ENCODE measurements at regions not wholly inside any gene's neighbourhood (a gene's known extent, or its start where the extent isn't known, plus 50 kb on each side); places are given as distances from the start of the nearest gene placed in this dataset.

DNA sequence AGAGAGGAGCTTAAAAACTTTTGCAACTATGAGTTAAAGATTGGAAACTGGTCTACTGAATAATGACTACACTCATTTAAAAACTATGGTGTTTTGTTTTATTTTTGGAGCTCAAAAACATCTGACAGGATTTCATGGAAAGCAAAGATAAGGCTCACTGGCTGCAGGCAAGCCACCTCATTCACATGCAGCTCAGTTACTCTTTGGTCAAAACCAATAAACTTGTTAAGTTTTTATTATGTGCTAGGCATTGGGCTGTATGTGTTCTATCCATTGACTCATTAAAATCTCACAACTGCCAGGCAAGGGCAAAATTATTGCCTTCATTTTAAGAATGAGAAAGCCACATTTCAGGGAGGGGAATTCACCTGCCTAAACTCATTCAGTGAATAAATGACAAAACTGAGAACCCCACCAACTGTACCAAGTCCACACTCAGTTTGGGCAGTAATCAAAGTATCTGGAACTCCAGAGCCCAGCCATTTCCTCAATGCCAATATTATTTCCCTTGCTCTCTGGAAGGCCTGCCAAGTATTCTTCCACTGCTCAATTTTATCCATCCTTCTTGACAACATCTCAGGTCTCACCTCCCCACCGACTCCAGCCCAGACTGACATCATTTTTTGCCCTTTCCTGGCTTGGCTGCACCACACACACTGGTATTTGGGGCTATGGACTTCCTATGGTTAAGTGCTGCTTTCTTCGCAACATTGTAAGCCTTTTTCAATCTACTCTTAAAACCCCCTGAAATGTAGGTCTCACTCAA, 401.1 kb upstream of the NFIA start:
- no peak overlapping the region for H3K27ac ChIP-seq
- no peak for DNase-seq
- intact Hi-C loops (cut with DNase I) = no loop called here
- H3K4me1 ChIP-seq = no peaks in the 10 kb centered on the region
- H3K4me3 ChIP-seq = no peak overlapping the region
- H3K36me3 ChIP-seq = no peaks in the 10 kb centered on the region
- TF ChIP-seq CTCF (IDR thresholded peaks at IDR 0.05) = no peak
- peaks cover 0 to 3% of the 10 kb centered on the region in 2 donors for H3K9me3 ChIP-seq
- no peaks in the 10 kb centered on the region for H3K27me3 ChIP-seq
- no peak for ATAC-seq

GRCh38 chr1:60679524-60680375, 402.6 kb upstream of the NFIA start:
- no peak for ATAC-seq
- no peak for DNase-seq
- TF ChIP-seq CTCF (IDR thresholded peaks at IDR 0.05) = no peak
- Histone ChIP-seq H3K9me3 (no peaks in the 10 kb centered on the region), H3K27me3 (no peaks in the 10 kb centered on the region), H3K4me1 (no peaks in the 10 kb centered on the region), H3K4me3 (no peak overlapping the region), H3K36me3 (no peaks in the 10 kb centered on the region), H3K27ac (no peak overlapping the region)
- intact Hi-C loops (cut with DNase I) = no loop called here

DNA sequence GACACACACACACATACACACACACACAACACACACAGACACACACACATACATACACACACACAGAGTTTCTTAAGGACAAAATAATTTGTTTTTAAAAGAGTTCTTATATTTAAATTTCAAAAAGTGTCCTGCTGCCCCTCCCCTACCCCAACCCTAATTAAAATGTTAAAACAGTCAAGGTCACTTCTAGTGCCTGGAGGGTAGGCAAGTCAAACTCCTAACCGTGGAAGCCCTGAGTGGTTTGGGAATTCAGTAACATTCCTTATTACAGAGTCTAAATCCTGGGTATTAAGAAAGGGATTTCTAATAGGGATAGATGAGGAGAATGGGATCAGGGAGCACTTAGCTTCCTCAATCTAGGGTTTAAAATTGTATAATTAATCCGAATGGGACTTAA, 403.6 kb upstream of the NFIA start:
- H3K4me1 ChIP-seq = no peaks in the 10 kb centered on the region
- no peak overlapping the region for H3K27ac ChIP-seq

GRCh38 chr1:60678391-60678790, 404.0 kb upstream of the NFIA start:
- ATAC-seq (no peak), DNase-seq (no peak)
- Histone ChIP-seq H3K27ac (no peak overlapping the region), H3K4me1 (no peaks in the 10 kb centered on the region), H3K27me3 (no peaks in the 10 kb centered on the region), H3K36me3 (no peaks in the 10 kb centered on the region), H3K9me3 (no peaks in the 10 kb centered on the region), H3K4me3 (no peak overlapping the region)
- no peak for TF ChIP-seq CTCF (IDR thresholded peaks at IDR 0.05)
- intact Hi-C loops (cut with DNase I) = no loop called here

More for the DNA sequence above, 403.6 kb upstream of the NFIA start:
- no peak for ATAC-seq
- Histone ChIP-seq H3K27me3 (no peaks in the 10 kb centered on the region), H3K4me3 (no peak overlapping the region), H3K36me3 (no peaks in the 10 kb centered on the region), H3K9me3 (no peaks in the 10 kb centered on the region)
- TF ChIP-seq CTCF (IDR thresholded peaks at IDR 0.05) = no peak
- DNase-seq = no peak
- intact Hi-C loops (cut with DNase I) = no loop called here

GRCh38 chr1:60672449-60672848, 409.9 kb upstream of the NFIA start:
- H3K36me3 ChIP-seq = no peaks in the 10 kb centered on the region
- TF ChIP-seq CTCF (IDR thresholded peaks at IDR 0.05) = no peak
- intact Hi-C loops (cut with DNase I) = no loop called here
- no peak for ATAC-seq
- no peak overlapping the region for H3K4me3 ChIP-seq
- H3K27me3 ChIP-seq = no peaks in the 10 kb centered on the region
- no peaks in the 10 kb centered on the region for H3K9me3 ChIP-seq
- DNase-seq = no peak
- H3K4me1 ChIP-seq = no peaks in the 10 kb centered on the region
- H3K27ac ChIP-seq = no peak overlapping the region

Data from left lung (tissue), 4 donors.